GM19099 (cell line): ENCODE measurements at regions not wholly inside any gene's neighbourhood (a gene's known extent, or its start where the extent isn't known, plus 50 kb on each side); places are given as distances from the start of the nearest gene placed in this dataset.

Experiments
- POLR2A ChIP-seq: IDR thresholded peaks from 3 replicates; pipeline ENCODE4 v1.6.1; 2011; ENCODE audit warnings: low read depth; ENCODE audit not compliant: insufficient read length; ENCODE audit errors: extremely low read depth

DNA sequence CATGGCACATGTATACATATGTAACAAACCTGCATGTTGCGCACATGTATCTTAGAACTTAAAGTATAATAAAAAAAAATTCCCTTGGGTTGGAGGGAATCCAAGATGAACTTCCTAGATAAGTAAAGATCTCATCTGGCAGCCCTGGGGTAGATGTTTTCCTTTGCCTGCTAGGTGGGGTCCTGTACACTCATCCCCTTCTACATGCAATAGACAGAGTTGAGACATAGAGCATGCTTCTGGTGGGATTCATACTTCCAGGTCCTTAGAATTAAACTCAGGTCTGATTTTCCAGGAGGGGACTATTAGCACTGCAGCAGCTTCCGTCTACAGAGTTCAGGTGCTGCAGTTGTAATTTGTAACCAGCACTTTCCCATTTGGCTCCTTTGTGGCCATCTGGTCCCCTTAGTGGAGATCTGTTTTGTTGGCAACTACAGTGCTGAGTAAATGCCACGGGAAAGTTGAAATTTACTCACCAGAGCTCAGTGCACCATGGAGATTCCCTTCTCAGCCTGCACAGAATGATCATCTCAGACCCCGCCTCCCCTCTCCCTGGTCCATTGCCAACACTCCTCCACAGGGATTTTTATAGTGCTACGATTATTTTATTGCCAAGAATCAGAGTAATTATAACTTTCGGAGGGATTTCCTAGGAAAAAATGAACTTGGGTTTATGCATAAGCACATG lies 220.1 kb upstream of the E2F8 start:
- no peak for TF ChIP-seq POLR2A

DNA sequence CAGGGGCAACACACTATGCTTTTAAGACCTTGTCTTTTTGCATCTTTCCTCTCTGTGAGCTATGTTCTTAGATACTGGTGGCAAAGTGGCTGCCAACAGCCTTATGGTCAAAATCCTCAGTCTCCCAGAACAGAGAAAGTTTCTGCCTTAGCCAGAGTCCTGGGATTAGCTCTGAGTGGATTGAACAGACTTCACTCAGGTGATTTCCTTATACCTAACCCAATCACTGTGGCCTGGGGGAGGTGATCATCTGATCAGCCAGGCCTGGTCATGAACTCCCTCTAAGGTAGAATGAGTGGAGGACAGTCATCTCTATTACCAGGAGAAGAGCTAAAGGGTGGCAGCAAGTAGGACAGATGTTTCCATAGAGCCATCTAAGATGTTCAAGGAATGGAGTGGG lies 218.5 kb upstream of the E2F8 start:
- TF ChIP-seq POLR2A = no peak

DNA sequence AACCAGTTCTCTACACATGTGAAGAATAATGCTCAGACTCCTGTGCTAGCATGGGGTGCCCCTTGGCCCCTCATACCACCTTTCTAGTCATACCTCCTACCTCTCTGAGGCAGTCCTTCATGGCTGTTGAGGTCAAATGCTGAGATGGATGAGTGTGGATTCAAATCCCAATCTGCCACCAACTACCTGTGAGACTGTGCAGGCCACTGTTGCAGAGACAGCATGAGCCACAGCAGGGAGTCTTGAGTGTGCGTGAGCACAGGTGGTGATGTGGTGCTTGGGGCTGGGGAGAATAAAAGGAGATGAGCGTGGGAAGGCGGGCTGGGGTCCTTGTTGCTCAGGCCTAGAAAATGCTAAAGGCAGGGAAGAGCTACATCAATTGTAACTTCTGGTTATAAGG lies 218.0 kb upstream of the E2F8 start:
- TF ChIP-seq POLR2A = no peak

DNA sequence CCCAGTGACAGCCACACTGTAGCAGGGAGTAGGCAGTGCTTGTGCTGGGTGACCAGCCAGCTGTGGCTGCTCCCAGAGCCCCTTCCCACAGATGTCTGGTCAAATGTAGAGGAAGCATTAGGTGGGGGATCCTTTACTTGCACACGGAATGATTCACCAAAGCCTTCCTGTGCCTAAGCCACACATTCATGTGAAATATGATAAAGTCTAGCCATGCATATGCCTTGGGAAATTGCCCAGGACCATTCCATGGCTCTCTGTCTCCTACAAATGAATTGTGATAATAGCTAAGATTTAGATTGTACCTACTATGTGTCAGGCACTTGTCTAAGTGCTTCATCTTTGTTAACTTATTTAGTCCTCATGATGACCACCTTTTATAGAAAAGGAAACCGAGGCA lies 217.5 kb upstream of the E2F8 start:
- no peak for TF ChIP-seq POLR2A

DNA sequence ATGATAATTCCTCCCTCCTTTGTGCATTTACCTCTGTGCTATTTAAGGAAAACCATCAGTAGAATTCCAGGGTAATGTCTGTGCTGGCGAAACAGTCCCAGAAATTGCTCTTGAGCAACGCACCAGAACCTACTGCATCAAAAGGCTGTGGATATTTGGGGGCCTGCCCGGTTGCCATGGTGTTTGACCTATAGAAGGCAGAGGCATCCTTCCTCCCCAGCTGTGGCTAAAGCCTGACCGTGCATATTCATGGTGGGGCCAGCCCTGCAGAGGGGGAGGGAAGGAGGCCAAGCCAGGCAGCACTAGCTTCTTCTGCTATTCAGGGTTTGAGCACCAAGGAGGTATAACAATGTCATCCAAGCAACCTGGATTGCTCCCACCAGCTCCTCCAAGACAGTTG lies 215.0 kb upstream of the E2F8 start:
- TF ChIP-seq POLR2A = no peak

DNA sequence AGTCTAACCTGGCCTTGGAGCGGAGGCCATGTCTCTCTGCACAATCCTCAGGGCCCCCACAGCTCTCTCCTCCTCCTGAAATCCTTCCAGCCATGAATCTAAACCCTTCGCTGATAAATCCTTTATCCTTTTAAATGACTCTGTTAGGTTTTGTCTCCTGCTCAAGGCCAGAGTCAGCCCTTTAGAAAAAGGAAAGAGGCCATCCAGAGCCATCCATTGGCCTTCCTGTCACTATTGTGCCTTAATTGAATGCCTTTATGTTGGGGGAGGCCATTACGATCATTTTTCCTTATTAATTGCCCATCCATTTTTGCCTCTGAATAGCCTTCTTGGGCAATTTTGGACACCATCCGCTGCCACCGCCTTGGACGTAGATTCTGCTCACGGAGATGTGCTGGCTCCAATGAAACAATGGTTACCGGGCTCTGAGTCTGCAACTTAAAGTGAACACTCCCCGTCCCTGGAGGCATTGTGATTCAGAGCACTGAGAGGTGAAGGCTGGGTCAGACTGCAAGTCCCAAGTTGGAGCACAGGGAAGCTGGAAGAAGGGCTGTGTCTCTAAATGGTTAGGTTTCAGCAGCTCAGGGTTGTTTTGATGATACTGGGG lies 213.0 kb upstream of the E2F8 start:
- TF ChIP-seq POLR2A = no peak

DNA sequence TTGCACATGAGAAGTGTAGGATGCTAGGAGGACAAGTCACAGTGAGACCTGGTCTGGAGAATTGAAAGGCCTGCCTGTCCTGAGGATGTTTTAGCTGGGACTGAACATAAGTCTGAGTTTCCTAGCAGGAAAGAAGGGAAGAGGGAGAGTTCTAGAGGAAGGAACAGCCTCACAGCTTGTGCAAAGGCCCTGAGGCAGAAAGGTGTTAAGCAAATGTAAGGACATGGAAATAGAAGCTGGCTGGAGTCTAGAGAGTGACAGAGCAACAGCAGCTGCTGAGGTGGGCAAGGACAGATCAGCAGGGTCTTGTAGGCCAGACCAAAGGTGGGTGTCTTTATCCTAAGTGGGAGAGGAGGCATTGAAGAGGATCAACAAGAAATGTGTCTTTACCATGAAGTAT lies 210.9 kb upstream of the E2F8 start:
- no peak for TF ChIP-seq POLR2A

DNA sequence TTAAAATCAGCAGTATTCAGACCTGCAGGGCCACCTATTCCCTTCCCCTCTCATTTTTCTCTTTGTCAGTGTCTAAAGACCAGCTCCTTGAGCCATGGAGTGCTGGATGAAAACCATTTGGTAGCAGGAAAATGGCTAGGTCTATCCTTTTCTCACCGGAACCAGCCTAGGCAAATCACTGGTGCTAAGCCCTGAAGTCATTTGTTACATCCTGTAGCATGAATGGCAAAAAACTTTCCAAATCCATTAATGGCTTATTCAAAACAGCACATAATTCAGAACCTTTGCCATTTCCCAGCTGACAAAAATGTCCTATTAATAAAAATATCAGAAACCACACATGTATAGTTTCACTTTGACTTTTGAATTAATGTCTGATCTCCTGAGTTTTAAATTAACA lies 209.5 kb upstream of the E2F8 start:
- TF ChIP-seq POLR2A = no peak

DNA sequence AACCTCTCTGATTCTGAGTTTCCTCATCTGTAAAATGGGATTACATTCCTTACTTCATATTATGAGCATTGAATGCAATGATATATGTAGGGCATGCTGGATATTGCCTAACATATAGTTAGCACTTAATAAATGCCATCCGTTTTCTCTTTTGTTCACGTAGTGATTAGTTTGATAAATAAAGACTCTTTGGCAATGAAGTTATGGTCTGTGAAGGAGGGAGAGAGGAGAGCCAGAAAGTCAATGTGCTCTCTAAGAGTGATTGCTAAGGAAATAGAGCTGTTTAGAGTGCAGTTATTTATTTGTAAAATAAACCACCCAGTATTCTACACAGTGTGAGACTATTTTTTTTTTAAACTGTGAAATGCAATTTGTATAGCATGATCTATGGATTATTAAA lies 207.9 kb upstream of the E2F8 start:
- no peak for TF ChIP-seq POLR2A

DNA sequence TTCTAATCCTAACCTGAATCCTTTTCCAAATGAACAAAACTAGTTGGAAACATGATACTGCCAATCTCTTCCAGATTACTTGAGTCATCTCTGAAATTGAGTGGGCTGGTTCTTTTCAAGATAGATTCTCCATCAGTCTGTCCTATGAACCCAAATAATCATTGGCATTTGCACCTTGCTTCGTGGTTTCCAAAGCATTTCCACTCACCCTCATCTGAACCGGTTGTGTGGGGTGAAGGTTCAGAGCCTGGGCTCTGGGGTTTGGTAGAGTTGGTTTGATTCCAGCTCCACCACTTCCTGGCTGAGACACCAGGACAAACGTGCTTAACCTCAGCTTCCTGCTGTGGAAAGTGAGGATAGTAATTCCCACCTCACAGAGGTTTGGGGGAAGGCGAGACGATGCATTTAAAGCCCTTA lies 206.4 kb upstream of the E2F8 start:
- no peak for TF ChIP-seq POLR2A

DNA sequence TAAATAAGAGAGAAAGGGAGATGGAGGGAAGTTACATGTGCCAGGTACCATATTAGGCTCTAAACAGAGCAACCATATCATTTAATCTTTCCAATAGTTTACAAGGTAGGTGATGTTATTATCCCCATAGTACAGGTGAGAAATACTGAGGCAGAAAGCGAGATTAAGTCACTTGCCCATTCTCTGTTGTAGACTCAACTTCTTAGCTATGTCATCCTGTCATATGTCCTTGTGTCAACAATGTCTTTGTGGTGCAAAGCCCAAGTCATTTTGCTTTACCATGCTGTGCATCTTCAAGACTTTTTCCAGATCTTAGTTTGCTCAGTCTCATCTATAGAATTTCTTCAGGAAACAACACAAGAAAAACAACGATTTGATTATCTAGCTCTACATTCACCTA lies 205.0 kb upstream of the E2F8 start:
- no peak for TF ChIP-seq POLR2A

DNA sequence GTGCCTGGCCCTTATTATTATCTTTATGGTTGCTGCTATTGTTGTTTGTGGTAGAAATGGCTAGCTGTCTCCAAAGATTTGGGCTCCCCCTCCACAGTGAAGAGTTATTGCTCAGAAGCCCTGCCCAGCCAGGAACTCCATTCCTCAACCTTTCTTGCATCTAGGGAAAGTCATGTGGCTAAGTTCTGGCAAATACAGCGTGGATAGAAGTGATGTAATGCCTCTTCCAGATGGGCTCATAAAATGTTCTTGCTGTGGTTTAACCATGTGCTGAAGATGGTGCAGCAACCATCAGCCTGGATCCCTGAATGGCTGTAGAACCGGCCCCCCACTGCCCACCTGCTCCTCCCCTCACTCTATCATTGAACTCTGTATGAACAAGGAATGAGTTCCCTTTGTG lies 203.5 kb upstream of the E2F8 start:
- TF ChIP-seq POLR2A = no peak

DNA sequence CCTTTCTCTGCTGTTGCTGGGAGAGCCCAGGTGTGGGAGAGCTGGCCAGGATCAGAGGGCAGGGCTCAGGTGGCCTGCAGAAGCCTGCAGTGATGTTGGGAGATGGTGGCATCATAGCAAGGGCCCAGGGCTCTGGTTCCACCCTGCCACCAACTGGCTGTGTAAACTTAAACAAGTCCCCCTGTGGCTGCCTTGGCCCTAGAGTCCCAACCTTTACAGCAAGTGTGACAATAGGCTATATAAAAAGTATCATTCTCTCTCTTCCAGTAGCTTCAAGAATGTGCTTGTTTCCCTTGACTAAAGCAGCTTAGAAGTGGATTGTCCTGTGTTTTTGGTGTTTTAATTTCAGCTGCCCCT lies 201.8 kb upstream of the E2F8 start:
- TF ChIP-seq POLR2A = no peak

DNA sequence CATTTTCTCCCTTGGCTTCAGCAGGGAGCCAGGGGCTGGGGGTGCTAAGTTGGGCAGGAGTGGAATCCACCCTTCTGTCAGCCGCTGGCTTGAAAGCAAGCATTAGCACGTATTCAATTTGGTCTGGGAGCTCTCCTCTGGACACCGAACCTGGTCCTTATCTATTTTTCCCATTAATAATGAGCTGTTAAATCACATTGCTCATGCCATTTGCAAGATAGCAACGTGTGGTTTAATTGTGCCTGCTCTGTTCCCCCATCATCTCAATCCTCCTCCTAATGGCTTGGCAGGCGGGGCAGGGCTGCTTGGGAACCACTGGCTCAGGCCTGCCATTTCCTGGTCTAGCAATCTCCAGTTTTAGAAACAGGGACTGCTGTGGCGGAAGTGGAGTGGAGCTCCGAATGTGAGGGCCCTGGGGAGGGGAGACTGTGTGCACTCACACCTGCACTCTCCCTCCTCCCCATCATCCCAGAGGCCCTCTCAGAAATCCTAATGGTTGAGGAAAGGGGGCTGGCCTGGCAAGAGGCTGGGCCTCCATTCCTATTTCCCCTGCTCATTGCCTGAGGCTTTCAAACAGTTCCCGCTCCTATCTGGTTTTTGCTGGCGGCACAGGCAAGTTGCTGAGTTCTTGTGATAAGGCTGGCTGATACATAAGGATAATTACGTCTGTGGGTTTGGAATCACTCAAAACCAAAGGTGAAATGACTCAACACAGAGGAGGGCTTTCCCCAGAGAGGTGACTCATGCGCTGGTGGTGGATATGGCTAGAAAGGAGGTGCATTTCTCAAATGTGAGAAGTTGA lies 201.2 kb upstream of the E2F8 start:
- no peak for TF ChIP-seq POLR2A

DNA sequence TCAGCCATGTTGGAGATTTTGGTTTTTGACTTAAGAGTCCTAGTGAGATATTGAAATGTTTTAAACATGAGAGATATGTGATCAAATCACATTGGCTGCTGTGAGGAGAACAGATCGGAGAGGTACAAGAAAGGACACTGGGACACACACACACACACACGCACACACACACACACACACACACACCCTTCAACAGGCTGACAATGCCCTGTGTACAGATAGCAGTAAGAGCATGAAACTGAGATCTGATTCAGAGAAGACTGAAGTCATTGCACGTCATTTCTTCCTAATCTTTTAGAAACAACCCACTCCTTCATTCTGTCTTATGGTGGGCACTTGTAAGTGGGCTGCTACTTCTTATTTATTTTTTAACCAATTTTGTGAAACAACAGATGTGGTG lies 200.5 kb upstream of the E2F8 start:
- no peak for TF ChIP-seq POLR2A

DNA sequence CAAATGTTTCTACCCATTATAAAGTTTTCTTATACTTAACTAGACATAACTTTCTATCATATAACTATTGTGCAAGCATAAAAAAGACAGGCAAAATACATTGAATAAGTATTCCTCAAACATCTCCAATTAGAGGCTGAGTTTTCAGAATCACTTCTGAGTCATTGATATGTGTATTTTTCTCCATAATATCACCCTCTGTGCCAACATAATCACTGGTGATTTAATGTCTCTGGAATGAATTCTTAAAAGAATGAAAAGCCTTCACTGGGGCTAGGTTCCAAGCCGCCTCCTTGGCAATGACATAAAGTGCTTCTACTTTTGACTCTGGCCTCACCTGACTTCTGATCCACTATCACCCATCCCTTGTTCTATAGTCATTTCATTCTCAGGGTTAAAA lies 197.0 kb upstream of the E2F8 start:
- TF ChIP-seq POLR2A = no peak
